SHP77 (cell line): ENCODE measurements at regions not wholly inside any gene's neighbourhood (a gene's known extent, or its start where the extent isn't known, plus 50 kb on each side); places are given as distances from the start of the nearest gene placed in this dataset.

Experiments used
- DNase-seq, 2 experiments: peaks; one replicate each; lab custom pipeline; 2025; lab: John Stamatoyannopoulos, UW

GRCh38 chr19:31601855-31602254, 252.6 kb upstream of the TSHZ3 start:
- DNase-seq = no peak

- no peak for DNase-seq
Measured at GRCh38 chr19:31602548-31602947, 253.3 kb upstream of the TSHZ3 start.

- DNase-seq = no peak
Measured at GRCh38 chr19:31604493-31605040, 255.3 kb upstream of the TSHZ3 start.

GRCh38 chr19:31610018-31610417, 260.8 kb upstream of the TSHZ3 start:
- no peak for DNase-seq

- DNase-seq = no peak
Measured at GRCh38 chr19:31611046-31611877, 262.0 kb upstream of the TSHZ3 start.

GRCh38 chr19:31612873-31613272, 263.6 kb upstream of the TSHZ3 start:
- no peak for DNase-seq

- DNase-seq = no peak
Measured at GRCh38 chr19:31613683-31614219, 264.5 kb upstream of the TSHZ3 start.

- DNase-seq = no peak
Measured at GRCh38 chr19:31616031-31616430, 266.8 kb upstream of the TSHZ3 start.

- no peak for DNase-seq
Measured at GRCh38 chr19:31617010-31617585, 267.9 kb upstream of the TSHZ3 start.

- DNase-seq = no peak
Measured at GRCh38 chr19:31625056-31625455, 275.8 kb upstream of the TSHZ3 start.

- DNase-seq = no peak
Measured at GRCh38 chr19:31625575-31625974, 276.3 kb upstream of the TSHZ3 start.

- DNase-seq = no peak
Measured at GRCh38 chr19:31626941-31627340, 277.7 kb upstream of the TSHZ3 start.

- no peak for DNase-seq
Measured at GRCh38 chr19:31627620-31628365, 278.6 kb upstream of the TSHZ3 start.

GRCh38 chr19:31629579-31630363, 280.5 kb upstream of the TSHZ3 start:
- no peak for DNase-seq

- no peak for DNase-seq
Measured at GRCh38 chr19:31633014-31633413, 283.8 kb upstream of the TSHZ3 start.

- no peak for DNase-seq
Measured at GRCh38 chr19:31639306-31639705, 290.1 kb upstream of the TSHZ3 start.

- no peak for DNase-seq
Measured at GRCh38 chr19:31641591-31641990, 292.4 kb upstream of the TSHZ3 start.

GRCh38 chr19:31648347-31648746, 299.1 kb upstream of the TSHZ3 start:
- DNase-seq = no peak

- no peak for DNase-seq
Measured at GRCh38 chr19:31656507-31656906, 307.3 kb upstream of the TSHZ3 start.

- DNase-seq = no peak
Measured at GRCh38 chr19:31658993-31659896, 310.0 kb upstream of the TSHZ3 start.

GRCh38 chr19:31659897-31660210, 310.6 kb upstream of the TSHZ3 start:
- DNase-seq = no peak
